Right lobe of liver (tissue), 6 donors: ENCODE measurements at regions not wholly inside any gene's neighbourhood (a gene's known extent, or its start where the extent isn't known, plus 50 kb on each side); places are given as distances from the start of the nearest gene placed in this dataset.
"Not testable (repeated sequence)": the region's sequence is repeated elsewhere in the genome, so short reads cannot be mapped to it uniquely, and the experiment has no call there.

Experiments
- ATAC-seq, 4 donors: fragments of 200-7000 bp; cut with Tn5 transposase; one replicate each; pipeline ENCODE4 v1.9.1; 2020; ENCODE audit warnings: mild to moderate bottlenecking in 4 of 4, moderate library complexity in 4 of 4
- DNase-seq, 3 donors: peaks; one replicate each; pipeline ENCODE4 v3.0.0-alpha.2; 2020
- H3K27ac ChIP-seq, 3 donors: fragments of 200-600 bp; one replicate each; pipeline ENCODE4 v1.8.0; 2022
- H3K27me3 ChIP-seq, 2 donors: fragments of 200-600 bp; one replicate each; pipeline ENCODE4 v1.8.0; 2022
- H3K36me3 ChIP-seq, 4 donors: fragments of 200-600 bp; sonication (generic) in 1 of 4; one replicate each; pipeline versions ENCODE4 v1.5.1 to v1.8.0; 2017 to 2022; ENCODE audit warnings: control low read depth in 1 of 4
- H3K4me1 ChIP-seq, 4 donors: fragments of 200-600 bp; sonication (generic) in 1 of 4; one replicate each; pipeline versions ENCODE4 v1.5.1 to v1.8.0; 2017 to 2022; ENCODE audit warnings: control low read depth in 1 of 4
- H3K4me3 ChIP-seq, 3 donors: fragments of 200-600 bp; one replicate each; pipeline ENCODE4 v1.8.0; 2022
- H3K9me3 ChIP-seq, 4 donors: fragments of 200-600 bp; sonication (generic) in 1 of 4; one replicate each; pipeline versions ENCODE4 v1.5.1 to v1.8.0; 2017 to 2022; ENCODE audit warnings: control low read depth in 1 of 4
- POLR2A ChIP-seq: fragments of 450-650 bp; IDR thresholded peaks from one replicate; pipeline ENCODE4 v1.6.1; 2017; ENCODE audit warnings: antibody characterized with exemption, mild to moderate bottlenecking
- WGBS: methylation state at CpG from one replicate; pipeline ENCODE4 v1.1.6; 2018; ENCODE audit warnings: low coverage, low lambda C conversion rate; ENCODE audit not compliant: insufficient coverage; ENCODE audit errors: missing lambda C conversion rate; 5-methylcytosine and 5-hydroxymethylcytosine counted together
- intact Hi-C, 2 donors: fragments of 100-400 bp; cut with DNase I; formaldehyde crosslinking; loops; one replicate each; pipeline versions ENCODE4 v1.11.2 to v1.14.1; 2022
- TF ChIP-seq, protein P1 (sequence below), 4 donors: fragments of 200-600 bp in 3 of 4; fragments of 450-650 bp in 1 of 4; IDR thresholded peaks; one replicate each; pipeline versions ENCODE4 v1.5.1 to v1.8.0; 2016 to 2022; ENCODE audit warnings: antibody characterized with exemption in 4 of 4, mild to moderate bottlenecking in 2 of 4
- donor health status: DM: no; HTN: yes; CAD: no.
- donor health status: DM: no; HTN: no; CAD: no.
- donor health status: DM: no; HTN: no; CAD: no.
- donor health status: DM: no; HTN: yes; CAD: no.
- donor health status: DM: no; HTN: yes; CAD: no.

DNA sequence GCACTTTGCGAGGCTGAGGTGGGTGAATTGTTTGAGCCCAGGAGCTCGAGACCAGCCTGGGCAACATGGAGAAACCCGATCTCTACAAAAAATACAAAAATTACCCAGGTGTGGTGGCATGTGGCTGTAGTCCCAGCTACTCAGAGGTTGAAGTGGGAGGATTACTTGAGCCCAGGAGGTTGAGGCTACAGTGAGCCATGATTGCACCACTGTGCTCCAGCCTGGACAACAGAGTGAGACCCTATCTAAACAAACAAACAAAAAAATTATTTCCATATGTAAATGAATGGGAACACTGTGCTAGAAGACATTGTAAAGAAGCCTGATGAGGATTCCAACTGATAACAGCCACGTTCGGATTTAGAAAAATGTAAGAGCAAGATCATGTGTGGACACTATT is 154.2 kb downstream of the ZFP64 start:
- H3K27ac ChIP-seq = no peak overlapping the region
- no peaks in the 10 kb centered on the region for H3K9me3 ChIP-seq
- H3K27me3 ChIP-seq = no peaks in the 10 kb centered on the region
- WGBS = 91% methylated on average over 5 of the region's 5 CpGs
- H3K36me3 ChIP-seq = no peaks in the 10 kb centered on the region
- H3K4me3 ChIP-seq = no peak overlapping the region
- intact Hi-C loops = no loop called here
- H3K4me1 ChIP-seq = no peaks in the 10 kb centered on the region
- DNase-seq (no peak), ATAC-seq (no peak)
- TF ChIP-seq POLR2A = no peak
- TF ChIP-seq, protein P1, sequence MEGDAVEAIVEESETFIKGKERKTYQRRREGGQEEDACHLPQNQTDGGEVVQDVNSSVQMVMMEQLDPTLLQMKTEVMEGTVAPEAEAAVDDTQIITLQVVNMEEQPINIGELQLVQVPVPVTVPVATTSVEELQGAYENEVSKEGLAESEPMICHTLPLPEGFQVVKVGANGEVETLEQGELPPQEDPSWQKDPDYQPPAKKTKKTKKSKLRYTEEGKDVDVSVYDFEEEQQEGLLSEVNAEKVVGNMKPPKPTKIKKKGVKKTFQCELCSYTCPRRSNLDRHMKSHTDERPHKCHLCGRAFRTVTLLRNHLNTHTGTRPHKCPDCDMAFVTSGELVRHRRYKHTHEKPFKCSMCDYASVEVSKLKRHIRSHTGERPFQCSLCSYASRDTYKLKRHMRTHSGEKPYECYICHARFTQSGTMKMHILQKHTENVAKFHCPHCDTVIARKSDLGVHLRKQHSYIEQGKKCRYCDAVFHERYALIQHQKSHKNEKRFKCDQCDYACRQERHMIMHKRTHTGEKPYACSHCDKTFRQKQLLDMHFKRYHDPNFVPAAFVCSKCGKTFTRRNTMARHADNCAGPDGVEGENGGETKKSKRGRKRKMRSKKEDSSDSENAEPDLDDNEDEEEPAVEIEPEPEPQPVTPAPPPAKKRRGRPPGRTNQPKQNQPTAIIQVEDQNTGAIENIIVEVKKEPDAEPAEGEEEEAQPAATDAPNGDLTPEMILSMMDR (IDR thresholded peaks at IDR 0.05) = no peak

DNA sequence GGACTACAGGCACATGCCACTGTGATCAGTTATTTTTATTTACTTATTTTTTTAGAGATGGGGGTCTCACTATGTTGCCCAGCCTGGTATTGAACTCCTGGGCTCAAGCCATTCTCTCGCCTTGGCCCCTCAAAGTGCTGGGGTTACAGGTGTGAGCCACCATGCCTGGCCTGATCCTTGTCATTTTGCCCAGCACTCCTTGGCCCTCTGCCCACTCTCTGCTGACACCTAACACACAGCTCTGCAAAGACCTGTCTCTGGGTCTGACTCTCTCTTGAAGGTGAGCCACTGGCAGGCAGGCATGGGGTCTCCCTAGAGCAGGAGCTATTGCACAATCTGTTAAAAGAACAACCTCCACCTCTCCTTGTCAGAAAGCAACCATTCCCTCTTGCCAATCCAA is 155.6 kb downstream of the ZFP64 start:
- DNase-seq (peak in 2 of 3 donors; percentile 22 to 60), ATAC-seq (no peak)
- TF ChIP-seq, protein P1 (IDR thresholded peaks at IDR 0.05) = no peak
- TF ChIP-seq POLR2A = no peak

DNA sequence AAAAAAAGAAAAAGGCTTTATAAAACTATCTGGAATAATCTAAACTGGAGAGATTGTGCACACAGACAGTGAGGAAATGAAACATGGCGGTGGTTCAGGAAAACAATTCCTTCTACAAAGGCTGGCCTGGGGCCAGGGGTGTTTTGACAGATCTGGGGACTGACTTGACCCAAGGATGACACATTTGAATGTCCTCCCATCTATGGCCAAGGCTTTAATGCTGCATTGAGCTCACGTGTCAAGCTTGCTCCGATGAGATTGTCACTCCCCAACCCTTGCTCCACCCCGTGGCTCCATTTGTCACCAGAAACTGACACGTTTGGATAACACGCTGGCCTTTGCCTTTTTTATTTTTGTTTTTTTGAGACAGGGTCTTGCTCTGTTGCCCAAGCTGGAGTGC is 156.1 kb downstream of the ZFP64 start:
- 77% methylated on average over 6 of the region's 6 CpGs for WGBS
- intact Hi-C loops = no loop called here
- H3K4me1 ChIP-seq = no peaks in the 10 kb centered on the region
- H3K9me3 ChIP-seq = no peaks in the 10 kb centered on the region
- ATAC-seq (peak in 1 of 4 donors; percentile 46), DNase-seq (no peak)
- TF ChIP-seq POLR2A = no peak
- TF ChIP-seq, protein P1 (IDR thresholded peaks at IDR 0.05) = no peak
- H3K27ac ChIP-seq = no peak overlapping the region
- H3K36me3 ChIP-seq = no peaks in the 10 kb centered on the region
- no peak overlapping the region for H3K4me3 ChIP-seq
- H3K27me3 ChIP-seq = no peaks in the 10 kb centered on the region

More for the DNA sequence above, 155.6 kb downstream of the ZFP64 start:
- no peaks in the 10 kb centered on the region for H3K4me1 ChIP-seq
- H3K9me3 ChIP-seq = no peaks in the 10 kb centered on the region
- H3K36me3 ChIP-seq = no peaks in the 10 kb centered on the region
- intact Hi-C loops = no loop called here
- no peak overlapping the region for H3K27ac ChIP-seq
- H3K4me3 ChIP-seq = no peak overlapping the region
- WGBS = no CpG with 5 or more reads among the region's 1 CpG
- H3K27me3 ChIP-seq = no peaks in the 10 kb centered on the region

DNA sequence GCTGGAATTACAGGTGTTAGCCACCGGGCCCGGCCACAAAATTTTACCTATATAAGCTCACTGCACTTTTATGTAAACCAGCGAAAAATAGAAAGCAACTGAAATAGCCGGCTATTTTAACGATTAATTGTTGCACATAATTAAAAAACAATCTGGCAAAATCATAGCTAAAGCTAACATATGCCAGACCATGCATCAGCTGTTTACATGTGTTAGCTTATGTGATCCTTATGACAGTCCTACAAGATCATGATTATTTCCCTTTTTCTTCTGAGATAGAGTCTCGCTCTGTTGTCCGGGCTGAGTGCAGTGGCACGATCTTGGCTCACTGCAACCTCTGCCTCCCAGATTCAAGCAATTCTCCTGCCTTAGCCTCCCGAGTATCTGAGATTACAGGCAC is 157.0 kb downstream of the ZFP64 start:
- H3K36me3 ChIP-seq = no peaks in the 10 kb centered on the region
- H3K27ac ChIP-seq = no peak overlapping the region
- 98% methylated on average over 9 of the region's 9 CpGs for WGBS
- H3K4me1 ChIP-seq = no peaks in the 10 kb centered on the region
- H3K4me3 ChIP-seq = no peak overlapping the region
- TF ChIP-seq, protein P1 (IDR thresholded peaks at IDR 0.05) = no peak
- no peak for TF ChIP-seq POLR2A
- intact Hi-C loops = no loop called here
- no peaks in the 10 kb centered on the region for H3K27me3 ChIP-seq
- ATAC-seq (no peak), DNase-seq (no peak)
- H3K9me3 ChIP-seq = no peaks in the 10 kb centered on the region

DNA sequence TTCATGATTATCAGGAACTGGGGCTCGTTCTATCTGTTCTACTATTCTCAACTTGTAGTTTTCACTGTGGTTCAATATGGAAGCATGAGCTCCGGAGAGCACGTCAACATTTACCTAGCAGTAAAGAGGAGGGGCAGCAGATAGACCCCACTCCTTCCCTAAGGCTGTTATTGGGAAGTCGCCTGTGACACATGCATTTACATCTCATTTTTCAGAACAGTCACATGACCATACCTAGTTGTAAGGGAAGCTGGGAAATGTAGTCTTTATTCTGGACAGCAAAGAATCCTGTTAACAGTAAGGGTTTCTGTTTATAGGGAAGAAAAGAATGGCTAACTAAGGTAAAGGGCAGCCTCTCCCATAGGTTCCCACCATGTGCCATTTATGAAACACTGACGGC is 158.3 kb downstream of the ZFP64 start:
- TF ChIP-seq, protein P1 (IDR thresholded peaks at IDR 0.05) = no peak
- TF ChIP-seq POLR2A = no peak
- no peaks in the 10 kb centered on the region for H3K4me1 ChIP-seq
- intact Hi-C loops = no loop called here
- DNase-seq (no peak), ATAC-seq (no peak)
- H3K27me3 ChIP-seq = no peaks in the 10 kb centered on the region
- H3K27ac ChIP-seq = no peak overlapping the region
- WGBS = 83% methylated on average over 3 of the region's 5 CpGs
- H3K36me3 ChIP-seq = no peaks in the 10 kb centered on the region
- H3K4me3 ChIP-seq = no peak overlapping the region
- H3K9me3 ChIP-seq = no peaks in the 10 kb centered on the region

DNA sequence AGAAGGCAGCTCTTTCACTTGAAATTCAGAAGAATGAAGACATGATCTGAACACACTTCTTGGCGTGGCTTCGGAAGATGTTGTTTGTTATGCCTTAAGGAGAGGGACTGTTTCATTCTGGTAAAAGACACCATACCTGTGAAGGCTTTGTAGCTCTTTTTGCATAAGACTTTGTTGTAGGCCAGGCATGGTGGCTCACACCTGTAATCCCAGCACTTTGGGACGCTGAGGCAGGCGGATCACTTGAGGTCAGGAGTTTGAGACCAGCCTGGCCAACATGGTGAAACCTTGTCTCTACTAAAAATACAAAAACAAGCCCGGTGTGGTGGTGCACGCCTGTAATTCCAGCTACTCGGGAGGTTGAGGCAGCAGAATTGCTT is 159.3 kb downstream of the ZFP64 start:
- DNase-seq, intact Hi-C loops, ATAC-seq, H3K27me3 ChIP-seq, H3K4me1 ChIP-seq, H3K9me3 ChIP-seq, H3K36me3 ChIP-seq, H3K4me3 ChIP-seq, H3K27ac ChIP-seq: not testable (repeated sequence)
- 98% methylated on average over 7 of the region's 7 CpGs for WGBS
